Fibroblast of the aortic adventitia (primary cell): ENCODE measurements at regions not wholly inside any gene's neighbourhood (a gene's known extent, or its start where the extent isn't known, plus 50 kb on each side); places are given as distances from the start of the nearest gene placed in this dataset.
"Not testable (repeated sequence)": the region's sequence is repeated elsewhere in the genome, so short reads cannot be mapped to it uniquely, and the experiment has no call there.

ENCODE experiments used
- DNase-seq: peaks from one replicate; pipeline ENCODE4 v3.0.0-alpha.2; 2010; ENCODE audit warnings: low read depth
- H3K4me3 ChIP-seq: 2 replicates; pipeline ENCODE4 v1.5.1; 2011; ENCODE audit warnings: low read depth, mild to moderate bottlenecking, control low read depth, low read length, moderate library complexity
- CTCF ChIP-seq: IDR thresholded peaks from 2 replicates; pipeline ENCODE4 v1.5.1; 2011; ENCODE audit warnings: mild to moderate bottlenecking, low read length, control low read depth, inconsistent platforms; ENCODE audit not compliant: insufficient read depth

- H3K4me3 ChIP-seq, result no peak overlapping the region
- TF ChIP-seq CTCF, result no peak
- DNase-seq, result no peak
These were observed 80.1 kb upstream of the MXRA5 start for GRCh38 chrX:3426552-3426951.

GRCh38 chrX:3425031-3425430, 78.6 kb upstream of the MXRA5 start:
- no peak for TF ChIP-seq CTCF
- H3K4me3 ChIP-seq, result no peak overlapping the region
- no peak for DNase-seq

- no peak overlapping the region for H3K4me3 ChIP-seq
- TF ChIP-seq CTCF, result no peak
- no peak for DNase-seq
These were observed 73.9 kb upstream of the MXRA5 start for GRCh38 chrX:3420316-3420715.

- TF ChIP-seq CTCF, result no peak
- no peak overlapping the region for H3K4me3 ChIP-seq
- DNase-seq, result no peak
These were observed 68.6 kb upstream of the MXRA5 start for GRCh38 chrX:3415011-3415410.

GRCh38 chrX:3411626-3412025, 65.2 kb upstream of the MXRA5 start:
- H3K4me3 ChIP-seq, DNase-seq: not testable (repeated sequence)

GRCh38 chrX:3409936-3410335, 63.5 kb upstream of the MXRA5 start:
- DNase-seq, H3K4me3 ChIP-seq: not testable (repeated sequence)

- no peak for TF ChIP-seq CTCF
- no peak overlapping the region for H3K4me3 ChIP-seq
- DNase-seq, result no peak
These were observed 61.3 kb upstream of the MXRA5 start for GRCh38 chrX:3407781-3408180.

- H3K4me3 ChIP-seq, result no peak overlapping the region
- TF ChIP-seq CTCF, result no peak
- DNase-seq, result no peak
These were observed 60.7 kb upstream of the MXRA5 start for GRCh38 chrX:3407121-3407520.
